IPS-18c (cell line): ENCODE measurements at regions not wholly inside any gene's neighbourhood (a gene's known extent, or its start where the extent isn't known, plus 50 kb on each side); places are given as distances from the start of the nearest gene placed in this dataset.
"Not testable (repeated sequence)": the region's sequence is repeated elsewhere in the genome, so short reads cannot be mapped to it uniquely, and the experiment has no call there.

Experiments
- H3K4me3 ChIP-seq: 2 replicates; pipeline ENCODE4 v1.7.0; 2013; ENCODE audit warnings: low read depth, mild to moderate bottlenecking, low read length, moderate library complexity; ENCODE audit not compliant: insufficient read depth
- H3K9me3 ChIP-seq: one replicate; pipeline ENCODE4 v1.6.1; 2013; ENCODE audit warnings: mild to moderate bottlenecking, low read length, moderate library complexity; ENCODE audit not compliant: control insufficient read depth, insufficient read depth

GRCh38 chr20:48139262-48140041 is 354.2 kb upstream of the SULF2 start:
- H3K4me3 ChIP-seq: no peak overlapping the region
- peaks cover 8% of the 10 kb centered on the region for H3K9me3 ChIP-seq

GRCh38 chr20:48132834-48133233 is 347.6 kb upstream of the SULF2 start:
- no peak overlapping the region for H3K4me3 ChIP-seq
- H3K9me3 ChIP-seq: no peaks in the 10 kb centered on the region

DNA sequence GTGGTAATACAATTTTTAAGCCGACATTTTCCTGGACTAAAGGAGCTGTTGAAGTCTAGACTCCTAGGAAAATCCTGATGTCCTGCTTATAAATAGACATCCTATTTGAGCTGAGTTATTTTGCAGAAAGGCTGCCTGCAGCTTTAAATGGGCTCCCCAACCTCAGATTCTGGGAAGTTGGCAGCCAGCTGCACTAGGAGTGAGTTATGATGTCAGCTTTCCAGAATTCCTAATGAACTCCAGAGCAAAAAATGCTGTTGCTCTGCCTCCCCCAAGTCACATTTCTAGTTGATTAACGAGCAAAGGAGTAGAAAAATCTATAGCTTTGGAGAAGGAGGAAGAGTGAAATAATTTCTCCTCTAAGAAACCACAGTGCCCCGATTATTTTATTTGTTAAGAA is 346.3 kb upstream of the SULF2 start:
- no peak overlapping the region for H3K4me3 ChIP-seq
- no peaks in the 10 kb centered on the region for H3K9me3 ChIP-seq

DNA sequence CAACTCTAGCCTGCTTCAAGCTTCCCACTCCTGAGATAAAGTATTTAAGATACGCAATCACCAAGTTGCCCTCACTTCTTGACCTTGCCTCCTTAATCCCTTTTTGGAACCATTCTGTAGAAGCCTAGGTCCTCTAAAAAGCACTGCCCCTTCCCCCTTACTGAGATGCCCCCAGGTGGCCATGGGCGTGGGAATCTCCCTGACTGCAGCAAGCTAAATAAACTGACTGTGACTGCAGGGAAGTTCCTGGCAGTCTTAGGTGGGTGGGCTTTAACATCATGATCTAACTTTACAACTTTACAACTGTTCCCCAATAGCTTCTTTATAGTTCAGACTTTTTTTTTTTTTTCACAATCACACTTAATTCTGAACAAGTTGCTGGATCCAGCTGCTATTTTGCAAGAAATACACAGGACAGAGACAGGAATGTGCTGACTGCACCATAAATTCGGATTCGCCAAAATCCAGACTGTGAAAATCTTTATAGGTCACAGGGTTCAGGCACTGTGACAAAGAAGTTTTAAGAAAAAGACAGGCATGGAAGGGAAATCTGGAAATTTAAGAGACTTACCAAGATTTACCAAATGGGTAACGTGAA is 344.2 kb upstream of the SULF2 start:
- H3K9me3 ChIP-seq: no peaks in the 10 kb centered on the region

GRCh38 chr20:48128436-48128835 is 343.2 kb upstream of the SULF2 start:
- H3K4me3 ChIP-seq: no peak overlapping the region
- H3K9me3 ChIP-seq: no peaks in the 10 kb centered on the region

More for the DNA sequence above, 344.2 kb upstream of the SULF2 start:
- H3K4me3 ChIP-seq: no peak overlapping the region

- H3K9me3 ChIP-seq, H3K4me3 ChIP-seq: not testable (repeated sequence)
Measured at GRCh38 chr20:48127964-48128363, 342.7 kb upstream of the SULF2 start.

- not testable (repeated sequence) for H3K4me3 ChIP-seq, H3K9me3 ChIP-seq
Measured at GRCh38 chr20:48127133-48127532, 341.9 kb upstream of the SULF2 start.

- Histone ChIP-seq H3K4me3 (no peak overlapping the region), H3K9me3 (no peaks in the 10 kb centered on the region)
Measured at GRCh38 chr20:48126227-48126740, 341.0 kb upstream of the SULF2 start.

GRCh38 chr20:48124960-48125359 is 339.7 kb upstream of the SULF2 start:
- Histone ChIP-seq H3K9me3 (no peaks in the 10 kb centered on the region), H3K4me3 (no peak overlapping the region)

GRCh38 chr20:48124181-48124782 is 339.0 kb upstream of the SULF2 start:
- no peaks in the 10 kb centered on the region for H3K9me3 ChIP-seq
- no peak overlapping the region for H3K4me3 ChIP-seq

DNA sequence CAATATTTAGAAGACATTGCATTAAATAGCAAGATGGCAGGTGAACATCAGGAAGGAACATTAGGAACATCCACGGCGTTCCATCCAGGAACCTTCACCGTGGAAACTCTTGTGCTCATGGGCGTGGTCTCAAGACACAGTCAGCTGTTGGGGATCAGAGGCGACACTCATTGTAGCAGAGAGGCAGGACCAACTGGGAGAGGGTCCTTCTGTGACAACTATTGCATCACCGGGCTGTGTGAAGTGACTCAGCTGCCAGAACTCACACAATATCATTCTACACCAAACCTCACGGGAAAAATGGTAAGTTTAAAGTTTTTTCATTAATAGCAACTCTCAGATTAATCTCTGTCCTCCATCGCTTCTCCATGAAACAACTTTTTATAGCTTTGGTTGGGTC is 334.8 kb upstream of the SULF2 start:
- Histone ChIP-seq H3K4me3 (no peak overlapping the region), H3K9me3 (no peaks in the 10 kb centered on the region)

DNA sequence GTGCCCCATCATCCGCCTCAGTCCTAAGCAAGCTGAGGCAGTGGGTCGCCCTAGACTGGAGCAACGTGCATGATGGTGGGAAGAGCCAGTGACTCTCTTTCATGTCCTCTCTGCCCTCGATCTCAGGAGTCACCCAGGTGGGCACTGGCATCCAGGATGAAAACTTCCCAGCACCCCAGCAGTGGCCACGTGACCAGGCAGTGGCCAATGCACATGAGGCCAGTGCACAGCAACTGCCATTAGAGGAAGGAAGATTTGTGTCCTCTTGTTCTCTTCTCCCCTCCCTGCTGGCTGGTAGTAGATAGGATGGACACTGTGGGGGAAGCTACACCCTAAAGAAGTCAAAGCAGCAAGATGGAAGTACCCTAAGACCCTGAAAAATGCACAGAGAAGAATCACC is 334.1 kb upstream of the SULF2 start:
- H3K4me3 ChIP-seq, H3K9me3 ChIP-seq: not testable (repeated sequence)

- no peak overlapping the region for H3K4me3 ChIP-seq
Measured at GRCh38 chr20:48115502-48115901, 330.2 kb upstream of the SULF2 start.

GRCh38 chr20:48107560-48107959 is 322.3 kb upstream of the SULF2 start:
- H3K4me3 ChIP-seq: no peak overlapping the region
- H3K9me3 ChIP-seq: no peaks in the 10 kb centered on the region

More at GRCh38 chr20:48115502-48115901, 330.2 kb upstream of the SULF2 start:
- H3K9me3 ChIP-seq: peaks cover 2% of the 10 kb centered on the region

- Histone ChIP-seq H3K9me3 (no peaks in the 10 kb centered on the region), H3K4me3 (no peak overlapping the region)
Measured at GRCh38 chr20:48106428-48106827, 321.1 kb upstream of the SULF2 start.

- H3K9me3 ChIP-seq: no peaks in the 10 kb centered on the region
- H3K4me3 ChIP-seq: no peak overlapping the region
Measured at GRCh38 chr20:48105526-48105925, 320.2 kb upstream of the SULF2 start.

DNA sequence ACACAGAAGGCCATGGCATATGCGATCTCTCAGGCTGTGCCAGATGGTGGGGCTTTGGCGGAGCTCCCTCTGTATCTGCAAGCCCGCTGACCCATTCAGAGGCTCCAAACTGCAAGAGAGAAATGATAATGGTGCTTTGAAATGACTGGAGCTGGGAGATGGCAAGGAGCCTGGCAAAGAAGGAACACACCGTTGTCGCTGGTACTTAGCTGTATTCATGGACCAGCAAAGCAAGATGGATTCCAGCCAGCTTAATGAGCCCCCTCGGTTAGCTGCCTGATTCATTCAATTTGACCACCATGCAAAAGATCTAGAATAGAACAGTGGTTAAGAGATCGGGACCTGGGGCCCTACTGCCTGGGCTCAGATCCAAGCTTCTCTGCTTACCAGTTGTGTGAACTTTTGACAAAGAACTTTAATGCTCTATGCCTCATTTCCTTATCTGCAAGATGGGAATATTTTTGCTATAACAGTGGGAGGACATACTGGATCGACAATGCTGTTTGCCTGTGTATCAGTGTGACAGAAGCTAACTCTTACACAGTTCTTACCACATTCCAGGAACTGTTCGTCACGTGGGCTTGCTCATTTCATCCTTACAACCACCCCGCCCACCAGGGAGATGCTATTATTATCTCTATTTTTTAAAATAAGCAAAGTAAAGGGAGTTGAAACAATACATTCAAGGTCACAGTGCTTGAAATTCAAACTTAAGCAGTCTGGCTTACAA is 317.8 kb upstream of the SULF2 start:
- H3K4me3 ChIP-seq: no peak overlapping the region

More for the DNA sequence above, 317.8 kb upstream of the SULF2 start:
- H3K9me3 ChIP-seq: no peaks in the 10 kb centered on the region
